GM21515 (cell line): ENCODE measurements at regions not wholly inside any gene's neighbourhood (a gene's known extent, or its start where the extent isn't known, plus 50 kb on each side); places are given as distances from the start of the nearest gene placed in this dataset.
"Not testable (repeated sequence)": the region's sequence is repeated elsewhere in the genome, so short reads cannot be mapped to it uniquely, and the experiment has no call there.

Experiments used
- ATAC-seq: cut with Tn5 transposase; IDR thresholded peaks from one replicate; pipeline ENCODE4 v1.9.1; 2021; ENCODE audit not compliant: unreplicated experiment

DNA sequence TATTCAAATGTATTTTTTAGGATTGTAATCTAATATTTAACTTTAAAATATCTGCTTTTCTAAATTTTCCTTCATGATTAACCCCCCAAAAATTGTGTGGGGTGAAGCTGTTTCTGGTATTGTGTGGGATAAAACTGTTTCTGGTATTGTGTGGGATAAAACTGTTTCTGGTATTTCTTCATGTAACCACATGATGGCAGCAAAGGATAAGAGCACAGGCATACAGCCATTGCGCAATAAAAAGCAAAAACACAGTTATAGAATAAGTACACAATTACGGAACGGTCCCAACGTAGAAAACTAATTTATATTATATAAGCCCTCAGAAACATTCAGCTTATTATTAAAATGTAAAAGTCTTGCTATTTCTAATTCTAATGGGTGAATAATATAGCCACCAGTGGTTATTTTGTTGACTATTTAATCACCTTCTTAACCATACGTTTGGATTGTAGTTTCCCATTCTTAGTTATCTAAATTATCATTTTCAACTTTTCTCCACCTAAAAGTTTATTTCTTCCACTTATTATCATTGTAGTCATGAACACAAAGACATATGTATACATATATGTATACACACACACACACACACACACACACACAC, 333.9 kb upstream of the FSTL5 start:
- ATAC-seq: peak; percentile 86

DNA sequence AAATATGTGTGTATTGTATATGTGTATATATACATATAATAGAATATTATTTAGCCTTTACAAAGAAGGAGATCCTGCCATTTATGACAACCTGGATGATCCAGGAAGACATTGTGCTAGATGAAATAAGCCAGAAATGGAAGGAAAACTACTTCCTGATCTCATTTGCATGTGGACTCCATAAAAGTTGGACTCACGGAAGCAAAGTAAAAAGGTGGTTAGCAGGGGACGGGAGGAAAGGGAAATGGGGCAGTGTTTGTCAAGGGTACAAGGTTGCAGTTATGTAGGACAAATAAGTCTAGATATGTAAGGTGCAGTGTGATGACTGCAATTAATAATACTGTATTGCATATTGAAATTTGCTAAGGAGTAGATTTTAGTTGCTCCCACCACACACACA, 331.1 kb upstream of the FSTL5 start:
- no peak for ATAC-seq

DNA sequence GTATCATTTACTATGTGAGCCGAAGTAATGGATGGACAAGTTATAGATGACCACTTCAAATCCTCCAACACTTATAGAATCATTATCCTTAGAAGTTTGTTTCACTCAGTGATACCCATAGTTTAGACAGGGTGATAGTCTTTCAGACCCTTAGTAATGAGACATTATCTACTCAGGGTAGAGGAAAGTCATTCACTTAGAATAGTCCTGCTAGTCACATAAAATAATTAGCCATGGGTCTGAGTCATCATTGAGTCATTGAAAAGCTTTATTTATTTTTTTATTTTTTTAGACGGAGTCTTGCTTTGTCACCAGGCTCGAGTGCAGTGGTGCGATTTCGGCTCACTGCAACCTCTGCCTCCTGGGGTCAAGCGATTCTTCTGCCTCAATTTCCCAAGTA, 321.7 kb upstream of the FSTL5 start:
- no peak for ATAC-seq

GRCh38 chr4:162475246-162475645, 311.4 kb upstream of the FSTL5 start:
- ATAC-seq: no peak

GRCh38 chr4:162469977-162470376, 306.2 kb upstream of the FSTL5 start:
- no peak for ATAC-seq

- not testable (repeated sequence) for ATAC-seq
Measured at GRCh38 chr4:162465356-162465755, 301.6 kb upstream of the FSTL5 start.

GRCh38 chr4:162461952-162462351, 298.2 kb upstream of the FSTL5 start:
- no peak for ATAC-seq

- no peak for ATAC-seq
Measured at GRCh38 chr4:162458051-162458450, 294.3 kb upstream of the FSTL5 start.

- ATAC-seq: no peak
Measured at GRCh38 chr4:162457071-162457865, 293.5 kb upstream of the FSTL5 start.

- no peak for ATAC-seq
Measured at GRCh38 chr4:162456106-162456505, 292.3 kb upstream of the FSTL5 start.

DNA sequence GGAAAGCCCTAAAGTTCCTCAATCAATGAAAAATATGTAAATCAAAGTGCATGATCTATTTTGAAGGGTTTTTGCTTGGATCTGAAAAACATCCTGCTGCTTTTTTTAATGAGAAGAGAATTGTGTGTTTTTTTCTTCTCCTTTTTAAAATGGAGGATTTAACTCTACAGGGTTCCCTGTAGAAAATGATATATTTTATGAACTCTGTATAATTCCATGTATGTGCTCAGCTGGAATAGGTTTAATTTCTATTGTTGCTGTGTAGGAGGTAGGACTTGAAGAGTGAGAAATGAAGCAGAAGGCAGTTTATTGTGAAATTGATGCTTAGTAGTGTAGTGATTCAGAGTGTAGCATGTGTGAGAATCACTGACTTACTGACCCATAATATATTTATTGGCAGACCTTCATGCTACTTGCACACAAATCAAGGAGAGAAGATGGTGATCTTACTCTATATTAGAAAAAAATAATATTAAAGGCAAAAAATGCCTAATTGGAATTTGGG, 286.8 kb upstream of the FSTL5 start:
- no peak for ATAC-seq

- no peak for ATAC-seq
Measured at GRCh38 chr4:162443510-162443909, 279.7 kb upstream of the FSTL5 start.

DNA sequence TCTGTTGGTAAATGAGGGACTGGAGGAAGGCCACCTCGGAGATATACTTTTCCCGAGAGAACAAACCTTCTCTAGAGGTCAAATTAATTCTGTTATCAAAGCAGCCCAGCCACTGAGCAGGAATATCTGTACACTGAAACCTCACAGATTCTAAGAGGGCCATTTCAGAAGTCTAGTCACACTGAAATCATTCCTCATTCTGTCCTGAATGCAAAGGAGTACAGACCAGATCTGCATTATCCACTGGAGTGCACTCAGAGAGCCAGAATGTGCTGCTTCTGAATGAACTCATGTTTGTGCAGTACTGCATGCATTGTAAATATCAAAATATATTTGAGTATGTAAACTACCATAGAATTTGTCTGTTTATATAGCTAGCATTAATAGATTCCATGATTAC, 278.3 kb upstream of the FSTL5 start:
- no peak for ATAC-seq

DNA sequence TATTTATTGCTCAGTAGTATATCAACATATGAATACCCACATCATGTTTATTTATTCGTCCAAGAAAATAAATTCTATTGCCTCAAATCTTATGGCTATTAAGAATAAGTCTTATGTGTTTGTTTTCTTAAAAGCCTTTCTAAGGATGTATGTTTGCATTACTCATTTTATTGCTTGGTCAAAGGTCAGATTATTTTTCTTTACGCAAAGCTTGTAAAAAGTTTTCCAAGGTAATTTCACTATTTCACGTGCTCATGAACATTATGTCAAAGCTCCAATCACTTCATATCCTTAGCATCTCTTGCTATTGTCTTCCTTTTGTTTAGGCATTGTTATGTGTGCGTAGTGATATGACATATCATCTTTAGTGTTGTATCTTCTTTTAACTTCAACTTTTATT, 258.5 kb upstream of the FSTL5 start:
- no peak for ATAC-seq

DNA sequence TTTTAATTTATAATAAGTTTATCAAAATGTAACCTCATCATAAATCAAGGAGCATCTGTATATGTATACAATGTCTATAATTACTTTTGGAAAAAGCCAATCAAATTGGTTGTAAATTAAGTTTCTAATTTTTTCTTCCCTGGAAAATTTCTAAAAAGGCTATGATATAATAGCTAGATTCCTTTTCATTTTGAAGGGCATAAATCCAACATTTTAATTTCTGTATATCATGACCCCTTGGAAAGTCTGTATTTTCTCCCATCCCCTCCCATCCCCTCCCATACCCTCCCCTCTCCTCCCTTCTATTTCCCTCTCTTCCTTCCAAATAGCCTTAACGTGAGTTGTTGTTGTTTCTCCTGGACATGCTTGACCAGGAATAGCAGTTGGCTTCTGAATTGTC, 247.1 kb upstream of the FSTL5 start:
- no peak for ATAC-seq

GRCh38 chr4:162409048-162409447, 245.2 kb upstream of the FSTL5 start:
- no peak for ATAC-seq

DNA sequence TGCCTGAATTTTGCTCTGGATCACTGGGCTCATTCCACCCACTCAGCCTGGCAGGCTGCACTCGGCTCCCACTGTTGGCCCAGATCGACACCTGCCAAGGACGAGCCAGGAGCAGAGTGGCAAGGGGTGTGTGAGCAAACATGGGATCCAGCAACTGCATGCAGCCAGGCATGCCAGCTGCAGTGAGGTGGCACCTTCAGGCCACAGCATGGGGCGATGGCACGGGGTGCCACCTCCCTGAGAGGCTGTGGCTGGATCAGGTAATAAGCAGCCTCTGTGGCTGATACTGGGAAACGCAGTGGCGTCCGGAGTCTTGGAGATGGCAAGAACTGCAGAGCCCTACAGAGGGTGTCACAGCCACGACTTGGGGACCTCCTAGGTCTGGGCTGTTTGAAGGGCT, 244.5 kb upstream of the FSTL5 start:
- ATAC-seq: no peak

DNA sequence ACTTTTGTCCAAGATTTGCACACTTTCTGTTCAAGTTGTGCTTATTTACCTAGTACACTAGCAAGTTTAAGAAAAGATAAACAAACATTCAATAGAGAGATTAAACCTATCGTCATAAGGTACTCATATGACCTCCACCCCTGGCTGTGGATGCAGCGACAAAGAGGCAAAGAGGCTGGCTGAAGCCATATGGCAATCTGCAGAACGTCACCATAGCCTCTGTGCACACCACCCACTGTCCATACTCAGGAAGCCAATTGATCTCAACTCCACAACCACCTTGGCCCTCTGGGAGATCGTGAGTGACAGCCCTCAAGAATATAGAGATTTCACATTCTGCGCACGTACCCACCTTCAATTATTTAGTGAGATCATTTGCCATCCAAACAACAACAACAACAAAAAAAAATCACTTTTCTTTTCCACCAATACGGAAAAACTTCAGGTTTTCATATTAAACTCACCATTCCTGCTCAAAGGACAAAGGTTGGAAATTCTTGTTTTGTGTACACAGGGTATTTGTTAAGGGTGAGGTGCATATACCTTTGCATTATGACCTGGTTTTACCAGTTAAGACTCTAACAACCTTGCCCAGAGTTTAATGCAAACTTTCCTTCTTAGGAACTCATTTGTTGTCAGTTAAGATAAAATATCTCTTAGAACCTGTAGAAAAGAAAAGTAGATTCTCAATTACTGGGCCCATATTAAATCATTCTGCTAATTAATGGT, 243.0 kb upstream of the FSTL5 start:
- no peak for ATAC-seq

GRCh38 chr4:162403932-162404331, 240.1 kb upstream of the FSTL5 start:
- no peak for ATAC-seq

DNA sequence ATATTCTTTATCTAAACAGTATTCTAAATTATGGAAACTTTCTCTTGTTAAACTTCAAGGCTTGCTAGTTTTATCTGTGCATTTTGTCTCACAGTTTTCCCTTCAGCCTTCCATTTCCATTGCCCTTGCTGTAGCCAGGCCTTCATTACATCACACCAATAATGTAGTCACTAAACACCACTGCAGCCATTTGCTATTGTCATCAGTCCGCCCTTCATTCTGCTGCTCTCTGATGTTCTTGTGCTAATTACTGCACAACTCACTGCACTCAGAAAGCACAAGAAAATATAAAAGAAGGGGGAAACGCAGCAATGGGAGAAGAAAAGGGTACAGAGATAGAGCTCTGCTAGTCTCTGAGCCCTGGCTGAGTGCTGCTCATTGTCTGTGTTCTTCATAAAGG, 239.6 kb upstream of the FSTL5 start:
- ATAC-seq: no peak

GRCh38 chr4:162401021-162401420, 237.2 kb upstream of the FSTL5 start:
- ATAC-seq: no peak

DNA sequence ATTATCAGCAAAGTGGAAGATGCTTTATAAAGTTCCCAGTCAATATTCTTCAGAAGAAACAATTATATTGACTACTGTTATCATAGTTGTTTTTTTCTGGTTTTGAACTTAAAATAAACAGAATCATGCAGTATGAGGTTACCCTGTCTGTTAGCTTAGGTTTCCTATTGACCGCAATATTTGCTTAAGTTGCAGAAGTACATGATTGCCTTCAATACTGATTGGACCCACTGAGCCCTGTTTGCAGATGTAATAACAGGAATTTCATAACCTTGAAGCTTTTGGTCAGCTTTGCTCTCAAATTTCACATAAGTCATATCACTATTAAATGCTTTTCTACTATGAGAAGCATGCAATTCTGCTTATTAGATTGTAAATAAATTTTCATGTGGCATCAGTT, 229.1 kb upstream of the FSTL5 start:
- no peak for ATAC-seq
